IMR-90 (cell line): ENCODE measurements at regions not wholly inside any gene's neighbourhood (a gene's known extent, or its start where the extent isn't known, plus 50 kb on each side); places are given as distances from the start of the nearest gene placed in this dataset.

ENCODE experiments used
- ATAC-seq: fragments of 200-7000 bp; cut with Tn5 transposase; 2 replicates; pipeline ENCODE4 v1.9.1; 2020; ENCODE audit warnings: low read depth, mild to moderate bottlenecking, moderate library complexity
- BruUV-seq: library from RNA; stranded (reverse); fragments of 400-500 nt; replicated peaks from 2 replicates; lab custom pipeline; 2021; lab: Mats Ljungman, UMichigan
- CTCF ChIA-PET: fragments of 300-600 bp; formaldehyde crosslinking; extraction: SDS; loops from one replicate; lab custom pipeline; 2021; ENCODE audit warnings: antibody characterized with exemption; lab: Yijun Ruan, JAX
- POLR2A ChIA-PET: fragments of 300-600 bp; sonication (Branson Sonifier 250); formaldehyde crosslinking; loops from one replicate; lab custom pipeline; 2022; ENCODE audit warnings: antibody characterized with exemption; ENCODE audit not compliant: unreplicated experiment; lab: Charles Lee
- DNase-seq: peaks from one replicate; pipeline ENCODE4 v3.0.0; 2013
- H2AFZ ChIP-seq: replicated peaks from 2 replicates; pipeline ENCODE3; 2013; ENCODE audit warnings: low read length, mild to moderate bottlenecking; ENCODE audit not compliant: poor library complexity
- H2AK5ac ChIP-seq: 2 replicates; pipeline ENCODE4 v1.6.1; 2013; ENCODE audit warnings: low read depth, low read length, inconsistent platforms
- H2AK9ac ChIP-seq: replicated peaks from 2 replicates; pipeline ENCODE3; 2013; ENCODE audit warnings: mild to moderate bottlenecking, low read depth, low read length, moderate library complexity; ENCODE audit not compliant: poor library complexity
- H2BK120ac ChIP-seq: 2 replicates; pipeline ENCODE4 v1.6.1; 2013; ENCODE audit warnings: low read depth, low read length, inconsistent platforms
- H2BK15ac ChIP-seq: 3 replicates; pipeline ENCODE4 v1.6.1; 2013; ENCODE audit warnings: low read depth, low read length, inconsistent platforms
- H2BK20ac ChIP-seq: 2 replicates; pipeline ENCODE4 v1.6.1; 2013; ENCODE audit warnings: low read depth, mild to moderate bottlenecking, inconsistent platforms, low read length, moderate library complexity
- H2BK5ac ChIP-seq: 2 replicates; pipeline ENCODE4 v1.6.1; 2013; ENCODE audit warnings: mild to moderate bottlenecking, low read depth, low read length, inconsistent platforms; ENCODE audit not compliant: poor library complexity, severe bottlenecking
- H3K14ac ChIP-seq: replicated peaks from 2 replicates; pipeline ENCODE4 v1.6.1; 2013; ENCODE audit warnings: low read depth, low read length, inconsistent platforms
- H3K18ac ChIP-seq: 2 replicates; pipeline ENCODE4 v1.6.1; 2013; ENCODE audit warnings: low read depth, low read length, control low read depth
- H3K23ac ChIP-seq: 2 replicates; pipeline ENCODE4 v1.6.1; 2013; ENCODE audit warnings: low read depth, low read length, inconsistent platforms
- H3K27ac ChIP-seq: 2 replicates; pipeline ENCODE4 v1.5.1; 2013; ENCODE audit warnings: mild to moderate bottlenecking, control low read depth, low read length; ENCODE audit not compliant: insufficient read depth
- H3K27me3 ChIP-seq: 2 replicates; pipeline ENCODE4 v1.6.1; 2013; ENCODE audit warnings: low read length; ENCODE audit not compliant: control insufficient read depth, insufficient read depth
- H3K36me3 ChIP-seq: 2 replicates; pipeline ENCODE4 v1.6.1; 2013; ENCODE audit warnings: low read length, mixed read lengths; ENCODE audit not compliant: control insufficient read depth, insufficient read depth
- H3K4ac ChIP-seq: 2 replicates; pipeline ENCODE4 v1.6.1; 2013; ENCODE audit warnings: low read depth, low read length, inconsistent platforms
- H3K4me1 ChIP-seq: 2 replicates; pipeline ENCODE4 v1.6.1; 2013; ENCODE audit warnings: low read length, mixed read lengths; ENCODE audit not compliant: control insufficient read depth, insufficient read depth
- H3K4me2 ChIP-seq: 2 replicates; pipeline ENCODE4 v1.6.1; 2013; ENCODE audit warnings: low read depth, mild to moderate bottlenecking, control low read depth, low read length, moderate library complexity
- H3K4me3 ChIP-seq: 2 replicates; pipeline ENCODE4 v1.5.1; 2013; ENCODE audit warnings: low read depth, mild to moderate bottlenecking, control low read depth, low read length, moderate library complexity; ENCODE audit not compliant: insufficient read depth
- H3K56ac ChIP-seq: 2 replicates; pipeline ENCODE4 v1.6.1; 2013; ENCODE audit warnings: low read length, inconsistent platforms; ENCODE audit not compliant: insufficient read depth; ENCODE audit errors: extremely low read depth
- H3K79me1 ChIP-seq, 2 experiments: 2 replicates each; pipeline ENCODE4 v1.6.1; 2013; ENCODE audit warnings: low read length in 2 of 2, inconsistent platforms in 1 of 2, low read depth in 1 of 2
- H3K9ac ChIP-seq: 2 replicates; pipeline ENCODE4 v1.6.1; 2013; ENCODE audit warnings: low read depth, low read length, control low read depth
- H3K9me1 ChIP-seq: 2 replicates; pipeline ENCODE4 v1.6.1; 2013; ENCODE audit warnings: low read length, inconsistent platforms; ENCODE audit not compliant: insufficient read depth
- H3K9me3 ChIP-seq: 2 replicates; pipeline ENCODE4 v1.6.1; 2013; ENCODE audit warnings: low read length; ENCODE audit not compliant: control insufficient read depth, insufficient read depth
- H4K20me1 ChIP-seq: 2 replicates; pipeline ENCODE4 v1.6.1; 2013; ENCODE audit warnings: low read length, inconsistent platforms; ENCODE audit not compliant: insufficient read depth
- H4K5ac ChIP-seq: 2 replicates; pipeline ENCODE4 v1.6.1; 2013; ENCODE audit warnings: mild to moderate bottlenecking, low read depth, low read length, control low read depth
- H4K8ac ChIP-seq, 2 experiments: 2 replicates each; pipeline ENCODE4 v1.6.1; 2013; ENCODE audit warnings: low read depth in 2 of 2, low read length in 2 of 2, control low read depth in 1 of 2, inconsistent platforms in 1 of 2
- H4K91ac ChIP-seq: 2 replicates; pipeline ENCODE4 v1.6.1; 2013; ENCODE audit warnings: low read depth, low read length, inconsistent platforms; ENCODE audit not compliant: insufficient read depth
- USF2 ChIP-seq: fragments of 150-350 bp; IDR thresholded peaks from 2 replicates; pipeline ENCODE4 v1.6.1; 2017; ENCODE audit warnings: mild to moderate bottlenecking, antibody characterized with exemption, low read length, low read depth
- WGBS, 2 experiments: methylation state at CpG; one replicate each; pipeline versions ENCODE4 v1.1.5 to v1.1.7; 2013; ENCODE audit warnings: missing lambda C conversion rate in 2 of 2; ENCODE audit not compliant: insufficient read length in 1 of 2; ENCODE audit errors: extremely low coverage in 2 of 2; 5-methylcytosine and 5-hydroxymethylcytosine counted together
- dilution Hi-C: fragments of 300-500 bp; cut with HindIII; formaldehyde crosslinking; loops from one replicate; pipeline ENCODE4 v1.14.3; 2018; ENCODE audit warnings: low sequenced_read_pairs; ENCODE audit not compliant: unreplicated experiment
- in situ Hi-C: fragments of 300-500 bp; cut with MboI; formaldehyde crosslinking; loops from 3 replicates; pipeline ENCODE4 v1.14.3; 2019; ENCODE audit warnings: low sequenced_read_pairs, inconsistent platforms, mixed read lengths
- intact Hi-C: fragments of 100-400 bp; cut with micrococcal nuclease; formaldehyde crosslinking; loops from 2 replicates; pipeline ENCODE4 v1.10.0; 2022

GRCh38 chr20:50314678-50315335 is 124.2 kb downstream of the CEBPB start:
- H3K4me1 ChIP-seq, result peaks cover 19% of the 10 kb centered on the region
- 0 out of 2 replicates have a peak overlapping the region, but pooled peaks have one; percentile 40 for H3K4ac ChIP-seq
- H2AK9ac ChIP-seq, result no peak overlapping the region
- H3K36me3 ChIP-seq, result no peaks in the 10 kb centered on the region
- POLR2A ChIA-PET, result no interaction called here
- intact Hi-C loops, result no loop called here
- no peak overlapping the region for H4K5ac ChIP-seq
- no peak overlapping the region for H3K56ac ChIP-seq
- DNase-seq (no peak), ATAC-seq (no peak)
- H3K14ac ChIP-seq, result no peak overlapping the region
- no peaks in the 10 kb centered on the region for H3K27me3 ChIP-seq
- in situ Hi-C loops, result no loop called here
- peak overlapping the region; percentile 90; the same call in 2 of the 3 replicates for H2BK15ac ChIP-seq
- H2AK5ac ChIP-seq, result no peak overlapping the region
- dilution Hi-C loops, result no loop called here
- WGBS, 2 experiments, result no CpG with 5 or more reads among the region's 4 CpGs
- no peak overlapping the region for H2BK20ac ChIP-seq
- no TSS peak for BruUV-seq
- no peak overlapping the region for H3K23ac ChIP-seq
- H4K20me1 ChIP-seq, result no peaks in the 10 kb centered on the region
- H3K27ac ChIP-seq, result no peak overlapping the region
- CTCF ChIA-PET, result interaction anchor here (0.6 kb wide), 1 partner anchor 134 kb away, joined by 3 read pairs; no protein-coding TSS in a partner anchor
- no peak overlapping the region for H4K91ac ChIP-seq
- peaks cover 0 to 28% of the 10 kb centered on the region in 2 experiments; a peak in 2 of 4 replicates for H3K79me1 ChIP-seq
- no peak overlapping the region for H3K9ac ChIP-seq
- H2BK120ac ChIP-seq, result no peak overlapping the region; the same call in 1 of the 2 replicates
- no peak overlapping the region for H3K18ac ChIP-seq
- no peak overlapping the region for H4K8ac ChIP-seq
- peaks cover 35% of the 10 kb centered on the region for H3K9me1 ChIP-seq
- TF ChIP-seq USF2, result no peak
- H3K4me2 ChIP-seq, result no peak overlapping the region
- H3K4me3 ChIP-seq, result no peak overlapping the region
- no peak overlapping the region for H2AFZ ChIP-seq
- no peak overlapping the region for H2BK5ac ChIP-seq
- no peaks in the 10 kb centered on the region for H3K9me3 ChIP-seq
